HFF-Myc (cell line): ENCODE measurements at regions not wholly inside any gene's neighbourhood (a gene's known extent, or its start where the extent isn't known, plus 50 kb on each side); places are given as distances from the start of the nearest gene placed in this dataset.

Experiments
- DNase-seq: peaks from one replicate; pipeline ENCODE4 v3.0.0-alpha.2; 2011; ENCODE audit warnings: low read depth; ENCODE audit errors: extremely low read depth
- H3K4me3 ChIP-seq: replicated peaks from 2 replicates; pipeline ENCODE4 v1.5.1; 2011; ENCODE audit warnings: low read depth, mild to moderate bottlenecking, control low read depth, low read length
- TF ChIP-seq, protein P1 (sequence below): IDR thresholded peaks from 2 replicates; pipeline ENCODE4 v1.5.1; 2012; ENCODE audit warnings: mild to moderate bottlenecking, low read depth, low read length, control low read depth; ENCODE audit errors: missing control alignments

DNA sequence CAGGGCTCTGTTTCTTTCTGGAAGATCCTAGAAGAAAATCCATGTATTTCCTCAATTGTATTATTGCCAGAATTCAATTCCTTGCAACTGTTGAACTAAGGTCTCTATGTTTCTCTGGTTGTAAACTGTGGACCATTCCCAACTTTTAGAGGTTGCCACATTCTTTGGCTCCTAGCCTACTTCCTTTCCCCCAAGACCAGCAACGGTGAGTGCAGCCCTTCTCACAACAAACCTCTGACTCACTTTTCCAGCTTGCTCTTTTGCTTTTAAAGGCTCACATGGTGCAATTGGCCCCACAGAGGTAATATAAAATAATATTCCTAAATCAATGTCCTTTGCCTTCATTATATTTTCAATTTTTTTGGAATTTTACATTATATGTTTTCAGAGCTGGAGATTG, 371.3 kb downstream of the SLITRK5 start:
- H3K4me3 ChIP-seq = no peak overlapping the region
- TF ChIP-seq, protein P1, sequence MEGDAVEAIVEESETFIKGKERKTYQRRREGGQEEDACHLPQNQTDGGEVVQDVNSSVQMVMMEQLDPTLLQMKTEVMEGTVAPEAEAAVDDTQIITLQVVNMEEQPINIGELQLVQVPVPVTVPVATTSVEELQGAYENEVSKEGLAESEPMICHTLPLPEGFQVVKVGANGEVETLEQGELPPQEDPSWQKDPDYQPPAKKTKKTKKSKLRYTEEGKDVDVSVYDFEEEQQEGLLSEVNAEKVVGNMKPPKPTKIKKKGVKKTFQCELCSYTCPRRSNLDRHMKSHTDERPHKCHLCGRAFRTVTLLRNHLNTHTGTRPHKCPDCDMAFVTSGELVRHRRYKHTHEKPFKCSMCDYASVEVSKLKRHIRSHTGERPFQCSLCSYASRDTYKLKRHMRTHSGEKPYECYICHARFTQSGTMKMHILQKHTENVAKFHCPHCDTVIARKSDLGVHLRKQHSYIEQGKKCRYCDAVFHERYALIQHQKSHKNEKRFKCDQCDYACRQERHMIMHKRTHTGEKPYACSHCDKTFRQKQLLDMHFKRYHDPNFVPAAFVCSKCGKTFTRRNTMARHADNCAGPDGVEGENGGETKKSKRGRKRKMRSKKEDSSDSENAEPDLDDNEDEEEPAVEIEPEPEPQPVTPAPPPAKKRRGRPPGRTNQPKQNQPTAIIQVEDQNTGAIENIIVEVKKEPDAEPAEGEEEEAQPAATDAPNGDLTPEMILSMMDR = no peak
- no peak for DNase-seq

DNA sequence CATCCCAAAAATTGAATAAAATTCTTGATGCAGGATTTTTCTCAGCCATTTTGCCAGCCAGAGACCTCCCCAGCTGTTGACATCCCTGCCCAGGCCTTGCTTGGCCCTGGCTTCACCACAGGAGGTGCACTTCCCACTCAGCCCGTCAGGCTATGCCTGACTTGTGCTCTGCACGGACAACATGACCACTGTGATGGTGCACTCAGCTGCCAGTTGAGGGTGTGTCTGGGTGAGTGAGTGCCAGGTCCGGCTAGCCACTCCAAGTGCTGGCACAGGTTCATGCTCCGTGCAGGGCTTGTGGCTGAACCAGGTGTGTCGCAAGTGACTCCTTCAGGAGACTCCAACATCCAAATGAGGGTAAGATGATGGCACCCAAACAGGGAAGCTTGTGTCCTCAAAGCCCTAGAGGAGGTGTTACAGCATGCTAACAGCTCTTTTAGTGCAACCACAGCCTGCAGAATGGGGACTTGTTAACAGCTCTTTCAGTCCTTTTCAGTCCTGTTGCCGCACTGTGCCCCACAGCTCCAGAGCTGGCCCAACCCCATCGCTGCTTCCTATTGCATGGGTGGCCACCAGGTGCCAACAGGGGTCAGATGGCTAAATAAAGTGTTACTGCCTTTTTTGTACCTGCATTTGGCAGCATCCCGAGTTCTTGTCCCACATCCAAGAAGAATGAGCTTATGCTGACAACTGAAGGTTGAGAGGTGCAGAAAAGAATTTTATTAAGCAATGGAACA, 380.7 kb downstream of the SLITRK5 start:
- H3K4me3 ChIP-seq = no peak overlapping the region
- DNase-seq = no peak
- TF ChIP-seq, protein P1 = no peak

DNA sequence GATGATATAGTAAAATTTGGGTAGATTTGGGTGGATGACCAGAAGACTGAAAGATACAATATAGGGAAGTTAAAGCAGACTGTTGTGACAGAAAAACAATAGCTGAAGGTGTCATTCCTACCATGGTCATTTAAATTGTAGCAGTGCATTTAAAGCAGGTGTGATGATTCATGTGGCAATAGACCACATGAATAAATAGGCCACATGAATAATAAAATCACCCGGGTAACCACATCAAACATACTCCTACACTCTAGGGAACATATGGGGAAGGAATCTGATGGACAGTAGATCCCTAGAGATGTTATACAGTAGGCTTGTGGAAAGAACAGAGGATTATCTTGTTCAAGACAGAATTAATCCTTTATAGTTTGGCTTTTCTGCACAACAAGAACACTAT, 392.6 kb downstream of the SLITRK5 start:
- no peak overlapping the region for H3K4me3 ChIP-seq
- no peak for DNase-seq
- TF ChIP-seq, protein P1 = no peak

DNA sequence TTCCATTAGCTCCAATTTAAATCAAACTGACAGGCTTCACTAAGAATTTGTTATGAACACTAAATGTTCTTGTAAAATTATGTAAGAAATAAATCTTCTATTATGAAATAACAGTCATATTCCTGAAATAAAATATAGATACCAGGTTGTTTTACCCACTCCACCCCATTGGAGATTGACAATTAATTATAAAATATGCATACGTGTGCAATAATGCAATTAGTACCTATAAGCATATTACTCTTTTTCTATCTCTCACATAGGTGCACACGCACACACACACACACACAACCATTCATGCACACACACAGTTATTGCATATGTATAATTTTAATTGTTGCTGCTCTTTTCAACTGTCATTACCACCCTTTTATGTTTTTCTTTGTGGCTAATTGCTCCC, 395.7 kb downstream of the SLITRK5 start:
- no peak for DNase-seq
- TF ChIP-seq, protein P1 = no peak
- no peak overlapping the region for H3K4me3 ChIP-seq

DNA sequence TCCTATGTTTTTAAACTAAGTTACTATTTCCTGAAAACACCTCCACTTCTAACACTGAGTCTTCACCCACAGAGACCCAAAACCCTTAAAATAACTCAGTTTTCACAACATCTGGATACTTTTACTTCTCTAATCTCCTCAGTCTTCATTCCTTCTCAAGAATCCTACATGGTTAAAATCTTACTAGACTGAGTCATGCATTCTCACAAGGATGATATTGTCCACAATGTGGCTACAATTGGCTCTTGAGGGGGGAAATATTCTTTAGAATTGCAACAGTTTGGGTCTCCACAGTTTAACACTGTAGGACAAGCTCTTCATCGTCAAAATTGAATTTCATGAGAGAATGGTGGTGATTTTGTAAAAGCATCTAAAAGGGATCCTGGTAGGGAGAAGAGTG, 397.1 kb downstream of the SLITRK5 start:
- H3K4me3 ChIP-seq = no peak overlapping the region
- TF ChIP-seq, protein P1 = no peak
- DNase-seq = no peak

DNA sequence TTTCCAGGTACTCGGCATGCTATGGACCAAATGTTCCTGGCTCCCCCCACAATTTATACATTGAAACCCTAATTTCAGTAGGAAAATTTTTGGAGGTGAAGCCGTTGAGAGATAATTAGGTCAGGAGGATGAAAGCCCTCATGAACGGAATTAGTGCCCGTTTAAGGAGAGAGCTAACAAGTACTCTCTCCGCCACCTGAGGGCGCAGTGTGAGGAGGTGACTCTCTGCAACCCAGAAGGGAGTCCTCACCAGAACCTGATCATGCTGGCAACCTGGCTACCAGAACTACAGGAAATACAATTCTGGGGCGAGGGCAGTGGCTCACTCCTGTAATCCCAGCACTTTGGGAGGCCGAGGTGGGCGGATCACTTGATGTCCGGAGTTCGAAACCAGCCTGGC, 397.8 kb downstream of the SLITRK5 start:
- TF ChIP-seq, protein P1 = no peak
- no peak overlapping the region for H3K4me3 ChIP-seq
- no peak for DNase-seq

DNA sequence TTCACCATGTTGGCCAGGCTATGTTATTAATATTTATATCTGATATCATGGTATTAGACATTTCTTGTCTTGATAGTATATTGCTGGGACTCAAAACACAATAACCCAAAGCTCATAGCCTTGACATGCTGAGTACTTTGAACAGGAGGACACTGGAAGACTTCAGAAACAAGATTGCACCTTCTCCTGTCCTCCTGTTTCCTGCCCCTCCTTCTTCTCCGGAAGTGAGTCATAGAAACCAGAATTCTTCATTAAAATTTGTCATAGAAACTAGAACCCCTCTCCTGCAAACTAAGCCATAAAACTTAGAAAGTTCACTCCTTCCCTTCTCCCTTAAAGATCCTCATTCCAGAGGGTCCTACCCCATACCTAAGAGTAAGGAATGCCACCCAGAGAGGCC, 400.2 kb downstream of the SLITRK5 start:
- H3K4me3 ChIP-seq = no peak overlapping the region
- TF ChIP-seq, protein P1 = no peak
- DNase-seq = no peak
